ENCODE measurements at regions not wholly inside any gene's neighbourhood (a gene's known extent, or its start where the extent isn't known, plus 50 kb on each side); places are given as distances from the start of the nearest gene placed in this dataset.

- TF ChIP-seq POLR2A (IDR thresholded peaks at IDR 0.05), result no peak
- no peak for TF ChIP-seq CTCF (IDR thresholded peaks at IDR 0.05)
Measured at GRCh38 chr7:142614116-142614515, 135.2 kb upstream of the PRSS1 start.
